GM23338 (cell line): ENCODE measurements at regions not wholly inside any gene's neighbourhood (a gene's known extent, or its start where the extent isn't known, plus 50 kb on each side); places are given as distances from the start of the nearest gene placed in this dataset.

Experiments
- ATAC-seq: fragments of 200-7000 bp; cut with Tn5 transposase; 3 replicates; pipeline ENCODE4 v1.9.1; 2020
- DNase-seq: peaks from one replicate; pipeline ENCODE4 v3.0.0-alpha.2; 2015; ENCODE audit warnings: low spot score
- H2AFZ ChIP-seq: fragments of 200-600 bp; sonication (generic); 2 replicates; pipeline ENCODE4 v1.8.0; 2016; ENCODE audit warnings: antibody characterized with exemption, mild to moderate bottlenecking, moderate library complexity
- H3F3A ChIP-seq: fragments of 200-600 bp; sonication (generic); replicated peaks from 2 replicates; pipeline ENCODE4 v1.8.0; 2017; ENCODE audit warnings: antibody characterized with exemption, mixed run types, low read depth
- H3K27ac ChIP-seq: fragments of 200-600 bp; sonication (generic); 2 replicates; pipeline ENCODE4 v1.6.1; 2016; ENCODE audit warnings: low read depth
- H3K27me3 ChIP-seq: fragments of 200-600 bp; sonication (generic); 2 replicates; pipeline ENCODE4 v1.8.0; 2016; ENCODE audit warnings: mild to moderate bottlenecking, mixed run types, moderate library complexity; ENCODE audit not compliant: insufficient read depth
- H3K36me3 ChIP-seq: fragments of 200-600 bp; sonication (generic); 2 replicates; pipeline ENCODE4 v1.8.0; 2016; ENCODE audit warnings: mild to moderate bottlenecking; ENCODE audit not compliant: insufficient read depth
- H3K4me1 ChIP-seq: fragments of 200-600 bp; sonication (generic); 2 replicates; pipeline ENCODE4 v1.8.0; 2016; ENCODE audit warnings: mild to moderate bottlenecking, moderate library complexity; ENCODE audit not compliant: insufficient read depth
- H3K4me2 ChIP-seq: fragments of 200-600 bp; sonication (generic); 2 replicates; pipeline ENCODE4 v1.7.1; 2017; ENCODE audit warnings: mixed run types
- H3K4me3 ChIP-seq: fragments of 200-600 bp; sonication (generic); 2 replicates; pipeline ENCODE4 v1.6.1; 2016; ENCODE audit warnings: mixed run types
- H3K79me2 ChIP-seq: fragments of 200-600 bp; sonication (generic); replicated peaks from 2 replicates; pipeline ENCODE4 v1.8.0; 2017; ENCODE audit warnings: mild to moderate bottlenecking; ENCODE audit not compliant: insufficient read depth
- H3K9me2 ChIP-seq: fragments of 200-600 bp; sonication (generic); 2 replicates; pipeline ENCODE4 v1.8.0; 2017; ENCODE audit not compliant: insufficient read depth
- H4K20me1 ChIP-seq: fragments of 200-600 bp; sonication (generic); replicated peaks from 2 replicates; pipeline ENCODE4 v1.8.0; 2017; ENCODE audit warnings: mild to moderate bottlenecking; ENCODE audit not compliant: insufficient read depth
- H3K27ac Mint-ChIP-seq: 2 replicates; pipeline ENCODE4 v1.8.0; 2020; ENCODE audit warnings: inconsistent platforms, mild to moderate bottlenecking, moderate library complexity, mixed read lengths
- H3K27me3 Mint-ChIP-seq: 3 replicates; pipeline ENCODE4 v1.8.0; 2022; ENCODE audit warnings: low read depth, mild to moderate bottlenecking, moderate library complexity, mixed read lengths, inconsistent platforms; ENCODE audit not compliant: insufficient read depth, poor library complexity
- H3K36me3 Mint-ChIP-seq: 3 replicates; pipeline ENCODE4 v1.8.0; 2021; ENCODE audit warnings: low read depth, mild to moderate bottlenecking, inconsistent platforms, moderate library complexity, mixed read lengths
- H3K4me1 Mint-ChIP-seq: 3 replicates; pipeline ENCODE4 v1.8.0; 2020; ENCODE audit warnings: mild to moderate bottlenecking, inconsistent platforms, mixed read lengths
- H3K4me3 Mint-ChIP-seq: 3 replicates; pipeline ENCODE4 v1.8.0; 2021; ENCODE audit warnings: moderate library complexity, mild to moderate bottlenecking, inconsistent platforms, mixed read lengths
- H3K9me3 Mint-ChIP-seq: 3 replicates; pipeline ENCODE4 v1.8.0; 2020; ENCODE audit warnings: moderate library complexity, mild to moderate bottlenecking, inconsistent platforms, mixed read lengths
- CREB1 ChIP-seq: fragments of 250-450 bp; sonication (Bioruptor Pico); IDR thresholded peaks from 2 replicates; pipeline ENCODE4 v1.5.0; 2020; ENCODE audit warnings: low read depth, mild to moderate bottlenecking, moderate library complexity
- EZH2 ChIP-seq: fragments of 200-600 bp; sonication (generic); IDR thresholded peaks from one replicate; pipeline ENCODE4 v1.8.0; 2017; ENCODE audit warnings: antibody characterized with exemption, mild to moderate bottlenecking, low read depth; ENCODE audit not compliant: unreplicated experiment
- EZH2phosphoT487 ChIP-seq: fragments of 200-600 bp; sonication (generic); IDR thresholded peaks from one replicate; pipeline ENCODE4 v1.8.1; 2018; ENCODE audit warnings: antibody characterized with exemption; ENCODE audit not compliant: unreplicated experiment
- JUNB ChIP-seq: IDR thresholded peaks from one replicate; pipeline ENCODE4 v1.6.1; 2016; ENCODE audit warnings: antibody characterized with exemption; ENCODE audit not compliant: unreplicated experiment
- NANOG ChIP-seq: IDR thresholded peaks from 2 replicates; pipeline ENCODE4 v1.6.1; 2016; ENCODE audit warnings: antibody characterized with exemption, borderline replicate concordance
- POLR2AphosphoS5 ChIP-seq: IDR thresholded peaks from 2 replicates; pipeline ENCODE4 v1.6.1; 2016; ENCODE audit warnings: antibody characterized with exemption, low read depth
- STAT1 ChIP-seq: IDR thresholded peaks from one replicate; pipeline ENCODE4 v1.6.1; 2016; ENCODE audit warnings: antibody characterized with exemption; ENCODE audit not compliant: unreplicated experiment
- ZNF114 ChIP-seq: fragments of 250-450 bp; sonication (Bioruptor Pico); IDR thresholded peaks from 2 replicates; pipeline ENCODE4 v1.5.0; 2020; ENCODE audit warnings: mild to moderate bottlenecking, moderate library complexity
- ZNF331 ChIP-seq: fragments of 250-450 bp; sonication (Bioruptor Pico); IDR thresholded peaks from 2 replicates; pipeline ENCODE4 v1.5.0; 2020; ENCODE audit warnings: low read depth, mild to moderate bottlenecking, moderate library complexity
- TF ChIP-seq, protein P1 (sequence below): IDR thresholded peaks from 2 replicates; pipeline ENCODE4 v1.6.1; 2016; ENCODE audit warnings: antibody characterized with exemption
- TF ChIP-seq, protein P2 (sequence below): fragments of 250-450 bp; sonication (Bioruptor Pico); IDR thresholded peaks from 2 replicates; pipeline ENCODE4 v1.5.0; 2020; ENCODE audit warnings: mild to moderate bottlenecking, moderate library complexity
- TF ChIP-seq, protein P3 (sequence below): IDR thresholded peaks from one replicate; pipeline ENCODE4 v1.6.1; 2018; ENCODE audit warnings: antibody characterized with exemption; ENCODE audit not compliant: unreplicated experiment
- TF ChIP-seq, protein P4 (sequence below), 2 experiments: fragments of 200-600 bp in 1 of 2; sonication (generic) in 1 of 2; conservative IDR thresholded peaks; 2 replicates each; pipeline versions ENCODE4 v1.5.1 to v1.6.1; 2016 to 2017; ENCODE audit warnings: antibody characterized with exemption in 2 of 2, low read depth in 2 of 2, mild to moderate bottlenecking in 2 of 2, moderate library complexity in 1 of 2

DNA sequence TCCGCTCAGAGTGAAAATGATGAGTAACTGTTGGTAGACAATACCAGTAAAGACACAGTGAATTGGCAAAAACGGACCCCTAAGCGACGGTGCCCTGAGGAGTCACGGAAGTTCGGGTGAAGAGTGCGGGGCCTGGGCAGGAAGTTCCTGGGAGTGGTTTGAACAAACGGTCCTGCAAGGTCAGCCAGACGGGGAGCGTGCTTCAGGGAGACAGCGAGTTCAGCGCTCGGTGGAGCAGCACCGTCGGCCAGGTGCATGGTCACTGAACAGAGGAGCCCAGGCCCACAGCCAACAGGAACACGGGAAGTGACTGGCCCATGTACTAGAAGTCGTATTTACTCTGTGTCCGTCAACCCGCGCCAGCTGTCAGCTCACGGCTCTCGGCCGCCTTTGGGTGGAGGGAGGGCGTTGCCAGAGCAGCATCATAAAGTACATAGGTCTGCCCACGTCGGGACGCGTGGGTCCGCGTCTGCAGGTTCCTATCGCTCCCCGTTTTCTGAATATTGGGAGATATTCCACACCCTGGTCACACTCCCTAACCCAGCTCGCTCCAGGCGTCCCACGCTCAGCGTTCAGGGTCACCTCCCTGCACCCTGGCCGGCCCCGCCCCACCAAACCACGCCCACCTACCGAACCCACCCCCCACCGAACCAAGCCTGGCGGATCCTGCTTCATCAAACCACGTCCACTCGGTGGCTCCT, 75.6 kb upstream of the UXS1 start:
- peak overlapping the region; percentile 73 for H3K4me3 ChIP-seq
- no peak overlapping the region for H3K27ac Mint-ChIP-seq
- H3K27me3 Mint-ChIP-seq, result peaks cover 12% of the 10 kb centered on the region
- DNase-seq, result peak; percentile 58
- H3K27ac ChIP-seq, result no peak overlapping the region
- peak overlapping the region; percentile 82 for H3K4me3 Mint-ChIP-seq
- peaks cover 13% of the 10 kb centered on the region for H3K4me1 Mint-ChIP-seq
- H2AFZ ChIP-seq, result peak overlapping the region; percentile 99
- H3K27me3 ChIP-seq, result no peaks in the 10 kb centered on the region
- H3K79me2 ChIP-seq, result no peaks in the 10 kb centered on the region
- H3K9me3 Mint-ChIP-seq, result peaks cover 21% of the 10 kb centered on the region
- TF ChIP-seq JUNB (no peak), ZNF114 (no peak), EZH2phosphoT487 (no peak), CREB1 (CRISPR knock-in tag) (no peak), POLR2AphosphoS5 (no peak), STAT1 (no peak), ZNF331 (no peak), EZH2 (no peak), NANOG (no peak)
- TF ChIP-seq, protein P1, sequence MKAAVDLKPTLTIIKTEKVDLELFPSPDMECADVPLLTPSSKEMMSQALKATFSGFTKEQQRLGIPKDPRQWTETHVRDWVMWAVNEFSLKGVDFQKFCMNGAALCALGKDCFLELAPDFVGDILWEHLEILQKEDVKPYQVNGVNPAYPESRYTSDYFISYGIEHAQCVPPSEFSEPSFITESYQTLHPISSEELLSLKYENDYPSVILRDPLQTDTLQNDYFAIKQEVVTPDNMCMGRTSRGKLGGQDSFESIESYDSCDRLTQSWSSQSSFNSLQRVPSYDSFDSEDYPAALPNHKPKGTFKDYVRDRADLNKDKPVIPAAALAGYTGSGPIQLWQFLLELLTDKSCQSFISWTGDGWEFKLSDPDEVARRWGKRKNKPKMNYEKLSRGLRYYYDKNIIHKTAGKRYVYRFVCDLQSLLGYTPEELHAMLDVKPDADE, result no peak
- TF ChIP-seq, protein P2, sequence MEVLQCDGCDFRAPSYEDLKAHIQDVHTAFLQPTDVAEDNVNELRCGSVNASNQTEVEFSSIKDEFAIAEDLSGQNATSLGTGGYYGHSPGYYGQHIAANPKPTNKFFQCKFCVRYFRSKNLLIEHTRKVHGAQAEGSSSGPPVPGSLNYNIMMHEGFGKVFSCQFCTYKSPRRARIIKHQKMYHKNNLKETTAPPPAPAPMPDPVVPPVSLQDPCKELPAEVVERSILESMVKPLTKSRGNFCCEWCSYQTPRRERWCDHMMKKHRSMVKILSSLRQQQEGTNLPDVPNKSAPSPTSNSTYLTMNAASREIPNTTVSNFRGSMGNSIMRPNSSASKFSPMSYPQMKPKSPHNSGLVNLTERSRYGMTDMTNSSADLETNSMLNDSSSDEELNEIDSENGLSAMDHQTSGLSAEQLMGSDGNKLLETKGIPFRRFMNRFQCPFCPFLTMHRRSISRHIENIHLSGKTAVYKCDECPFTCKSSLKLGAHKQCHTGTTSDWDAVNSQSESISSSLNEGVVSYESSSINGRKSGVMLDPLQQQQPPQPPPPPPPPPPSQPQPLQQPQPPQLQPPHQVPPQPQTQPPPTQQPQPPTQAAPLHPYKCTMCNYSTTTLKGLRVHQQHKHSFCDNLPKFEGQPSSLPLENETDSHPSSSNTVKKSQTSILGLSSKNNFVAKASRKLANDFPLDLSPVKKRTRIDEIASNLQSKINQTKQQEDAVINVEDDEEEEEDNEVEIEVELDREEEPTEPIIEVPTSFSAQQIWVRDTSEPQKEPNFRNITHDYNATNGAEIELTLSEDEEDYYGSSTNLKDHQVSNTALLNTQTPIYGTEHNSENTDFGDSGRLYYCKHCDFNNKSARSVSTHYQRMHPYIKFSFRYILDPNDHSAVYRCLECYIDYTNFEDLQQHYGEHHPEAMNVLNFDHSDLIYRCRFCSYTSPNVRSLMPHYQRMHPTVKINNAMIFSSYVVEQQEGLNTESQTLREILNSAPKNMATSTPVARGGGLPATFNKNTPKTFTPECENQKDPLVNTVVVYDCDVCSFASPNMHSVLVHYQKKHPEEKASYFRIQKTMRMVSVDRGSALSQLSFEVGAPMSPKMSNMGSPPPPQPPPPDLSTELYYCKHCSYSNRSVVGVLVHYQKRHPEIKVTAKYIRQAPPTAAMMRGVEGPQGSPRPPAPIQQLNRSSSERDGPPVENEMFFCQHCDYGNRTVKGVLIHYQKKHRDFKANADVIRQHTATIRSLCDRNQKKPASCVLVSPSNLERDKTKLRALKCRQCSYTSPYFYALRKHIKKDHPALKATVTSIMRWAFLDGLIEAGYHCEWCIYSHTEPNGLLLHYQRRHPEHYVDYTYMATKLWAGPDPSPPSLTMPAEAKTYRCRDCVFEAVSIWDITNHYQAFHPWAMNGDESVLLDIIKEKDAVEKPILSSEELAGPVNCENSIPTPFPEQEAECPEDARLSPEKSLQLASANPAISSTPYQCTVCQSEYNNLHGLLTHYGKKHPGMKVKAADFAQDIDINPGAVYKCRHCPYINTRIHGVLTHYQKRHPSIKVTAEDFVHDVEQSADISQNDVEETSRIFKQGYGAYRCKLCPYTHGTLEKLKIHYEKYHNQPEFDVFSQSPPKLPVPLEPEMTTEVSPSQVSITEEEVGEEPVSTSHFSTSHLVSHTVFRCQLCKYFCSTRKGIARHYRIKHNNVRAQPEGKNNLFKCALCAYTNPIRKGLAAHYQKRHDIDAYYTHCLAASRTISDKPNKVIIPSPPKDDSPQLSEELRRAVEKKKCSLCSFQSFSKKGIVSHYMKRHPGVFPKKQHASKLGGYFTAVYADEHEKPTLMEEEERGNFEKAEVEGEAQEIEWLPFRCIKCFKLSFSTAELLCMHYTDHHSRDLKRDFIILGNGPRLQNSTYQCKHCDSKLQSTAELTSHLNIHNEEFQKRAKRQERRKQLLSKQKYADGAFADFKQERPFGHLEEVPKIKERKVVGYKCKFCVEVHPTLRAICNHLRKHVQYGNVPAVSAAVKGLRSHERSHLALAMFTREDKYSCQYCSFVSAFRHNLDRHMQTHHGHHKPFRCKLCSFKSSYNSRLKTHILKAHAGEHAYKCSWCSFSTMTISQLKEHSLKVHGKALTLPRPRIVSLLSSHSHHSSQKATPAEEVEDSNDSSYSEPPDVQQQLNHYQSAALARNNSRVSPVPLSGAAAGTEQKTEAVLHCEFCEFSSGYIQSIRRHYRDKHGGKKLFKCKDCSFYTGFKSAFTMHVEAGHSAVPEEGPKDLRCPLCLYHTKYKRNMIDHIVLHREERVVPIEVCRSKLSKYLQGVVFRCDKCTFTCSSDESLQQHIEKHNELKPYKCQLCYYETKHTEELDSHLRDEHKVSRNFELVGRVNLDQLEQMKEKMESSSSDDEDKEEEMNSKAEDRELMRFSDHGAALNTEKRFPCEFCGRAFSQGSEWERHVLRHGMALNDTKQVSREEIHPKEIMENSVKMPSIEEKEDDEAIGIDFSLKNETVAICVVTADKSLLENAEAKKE (CRISPR knock-in tag), result no peak
- TF ChIP-seq, protein P3, sequence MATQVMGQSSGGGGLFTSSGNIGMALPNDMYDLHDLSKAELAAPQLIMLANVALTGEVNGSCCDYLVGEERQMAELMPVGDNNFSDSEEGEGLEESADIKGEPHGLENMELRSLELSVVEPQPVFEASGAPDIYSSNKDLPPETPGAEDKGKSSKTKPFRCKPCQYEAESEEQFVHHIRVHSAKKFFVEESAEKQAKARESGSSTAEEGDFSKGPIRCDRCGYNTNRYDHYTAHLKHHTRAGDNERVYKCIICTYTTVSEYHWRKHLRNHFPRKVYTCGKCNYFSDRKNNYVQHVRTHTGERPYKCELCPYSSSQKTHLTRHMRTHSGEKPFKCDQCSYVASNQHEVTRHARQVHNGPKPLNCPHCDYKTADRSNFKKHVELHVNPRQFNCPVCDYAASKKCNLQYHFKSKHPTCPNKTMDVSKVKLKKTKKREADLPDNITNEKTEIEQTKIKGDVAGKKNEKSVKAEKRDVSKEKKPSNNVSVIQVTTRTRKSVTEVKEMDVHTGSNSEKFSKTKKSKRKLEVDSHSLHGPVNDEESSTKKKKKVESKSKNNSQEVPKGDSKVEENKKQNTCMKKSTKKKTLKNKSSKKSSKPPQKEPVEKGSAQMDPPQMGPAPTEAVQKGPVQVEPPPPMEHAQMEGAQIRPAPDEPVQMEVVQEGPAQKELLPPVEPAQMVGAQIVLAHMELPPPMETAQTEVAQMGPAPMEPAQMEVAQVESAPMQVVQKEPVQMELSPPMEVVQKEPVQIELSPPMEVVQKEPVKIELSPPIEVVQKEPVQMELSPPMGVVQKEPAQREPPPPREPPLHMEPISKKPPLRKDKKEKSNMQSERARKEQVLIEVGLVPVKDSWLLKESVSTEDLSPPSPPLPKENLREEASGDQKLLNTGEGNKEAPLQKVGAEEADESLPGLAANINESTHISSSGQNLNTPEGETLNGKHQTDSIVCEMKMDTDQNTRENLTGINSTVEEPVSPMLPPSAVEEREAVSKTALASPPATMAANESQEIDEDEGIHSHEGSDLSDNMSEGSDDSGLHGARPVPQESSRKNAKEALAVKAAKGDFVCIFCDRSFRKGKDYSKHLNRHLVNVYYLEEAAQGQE, result no peak
- TF ChIP-seq, protein P4, sequence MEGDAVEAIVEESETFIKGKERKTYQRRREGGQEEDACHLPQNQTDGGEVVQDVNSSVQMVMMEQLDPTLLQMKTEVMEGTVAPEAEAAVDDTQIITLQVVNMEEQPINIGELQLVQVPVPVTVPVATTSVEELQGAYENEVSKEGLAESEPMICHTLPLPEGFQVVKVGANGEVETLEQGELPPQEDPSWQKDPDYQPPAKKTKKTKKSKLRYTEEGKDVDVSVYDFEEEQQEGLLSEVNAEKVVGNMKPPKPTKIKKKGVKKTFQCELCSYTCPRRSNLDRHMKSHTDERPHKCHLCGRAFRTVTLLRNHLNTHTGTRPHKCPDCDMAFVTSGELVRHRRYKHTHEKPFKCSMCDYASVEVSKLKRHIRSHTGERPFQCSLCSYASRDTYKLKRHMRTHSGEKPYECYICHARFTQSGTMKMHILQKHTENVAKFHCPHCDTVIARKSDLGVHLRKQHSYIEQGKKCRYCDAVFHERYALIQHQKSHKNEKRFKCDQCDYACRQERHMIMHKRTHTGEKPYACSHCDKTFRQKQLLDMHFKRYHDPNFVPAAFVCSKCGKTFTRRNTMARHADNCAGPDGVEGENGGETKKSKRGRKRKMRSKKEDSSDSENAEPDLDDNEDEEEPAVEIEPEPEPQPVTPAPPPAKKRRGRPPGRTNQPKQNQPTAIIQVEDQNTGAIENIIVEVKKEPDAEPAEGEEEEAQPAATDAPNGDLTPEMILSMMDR (conservative IDR thresholded peaks at IDR 0.05; ENCODE audit: low read depth in 2 of 2), result no peak
- no peaks in the 10 kb centered on the region for H4K20me1 ChIP-seq
- peaks cover 13% of the 10 kb centered on the region; the same call in 2 of the 3 replicates for H3K36me3 Mint-ChIP-seq
- peak; percentile 87 for ATAC-seq
- H3K9me2 ChIP-seq, result no peaks in the 10 kb centered on the region; the same call in 1 of the 2 replicates
- peak overlapping the region; percentile 85 for H3K4me2 ChIP-seq
- H3K4me1 ChIP-seq, result no peaks in the 10 kb centered on the region
- no peaks in the 10 kb centered on the region for H3K36me3 ChIP-seq
- no peaks in the 10 kb centered on the region for H3F3A ChIP-seq
